DND-41 (cell line): ENCODE measurements at regions not wholly inside any gene's neighbourhood (a gene's known extent, or its start where the extent isn't known, plus 50 kb on each side); places are given as distances from the start of the nearest gene placed in this dataset.

ENCODE experiments used
- EZH2 ChIP-seq: IDR thresholded peaks from 3 replicates; pipeline ENCODE4 v1.6.1; 2012; ENCODE audit warnings: borderline replicate concordance, low read depth, mild to moderate bottlenecking, moderate library complexity, low read length, inconsistent platforms; ENCODE audit not compliant: severe bottlenecking
- TF ChIP-seq, protein P1 (sequence below): IDR thresholded peaks from 2 replicates; pipeline ENCODE4 v1.5.1; 2012; ENCODE audit warnings: borderline replicate concordance, low read length, moderate library complexity, mild to moderate bottlenecking; ENCODE audit not compliant: poor library complexity, severe bottlenecking; ENCODE audit errors: extremely low read depth

GRCh38 chr10:94235461-94235860 is 127.3 kb downstream of the NOC3L start:
- no peak for TF ChIP-seq EZH2
- TF ChIP-seq, protein P1, sequence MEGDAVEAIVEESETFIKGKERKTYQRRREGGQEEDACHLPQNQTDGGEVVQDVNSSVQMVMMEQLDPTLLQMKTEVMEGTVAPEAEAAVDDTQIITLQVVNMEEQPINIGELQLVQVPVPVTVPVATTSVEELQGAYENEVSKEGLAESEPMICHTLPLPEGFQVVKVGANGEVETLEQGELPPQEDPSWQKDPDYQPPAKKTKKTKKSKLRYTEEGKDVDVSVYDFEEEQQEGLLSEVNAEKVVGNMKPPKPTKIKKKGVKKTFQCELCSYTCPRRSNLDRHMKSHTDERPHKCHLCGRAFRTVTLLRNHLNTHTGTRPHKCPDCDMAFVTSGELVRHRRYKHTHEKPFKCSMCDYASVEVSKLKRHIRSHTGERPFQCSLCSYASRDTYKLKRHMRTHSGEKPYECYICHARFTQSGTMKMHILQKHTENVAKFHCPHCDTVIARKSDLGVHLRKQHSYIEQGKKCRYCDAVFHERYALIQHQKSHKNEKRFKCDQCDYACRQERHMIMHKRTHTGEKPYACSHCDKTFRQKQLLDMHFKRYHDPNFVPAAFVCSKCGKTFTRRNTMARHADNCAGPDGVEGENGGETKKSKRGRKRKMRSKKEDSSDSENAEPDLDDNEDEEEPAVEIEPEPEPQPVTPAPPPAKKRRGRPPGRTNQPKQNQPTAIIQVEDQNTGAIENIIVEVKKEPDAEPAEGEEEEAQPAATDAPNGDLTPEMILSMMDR = no peak
